ENCODE measurements at regions not wholly inside any gene's neighbourhood (a gene's known extent, or its start where the extent isn't known, plus 50 kb on each side); places are given as distances from the start of the nearest gene placed in this dataset.
"Not testable (repeated sequence)": the region's sequence is repeated elsewhere in the genome, so short reads cannot be mapped to it uniquely, and the experiment has no call there.

DNA sequence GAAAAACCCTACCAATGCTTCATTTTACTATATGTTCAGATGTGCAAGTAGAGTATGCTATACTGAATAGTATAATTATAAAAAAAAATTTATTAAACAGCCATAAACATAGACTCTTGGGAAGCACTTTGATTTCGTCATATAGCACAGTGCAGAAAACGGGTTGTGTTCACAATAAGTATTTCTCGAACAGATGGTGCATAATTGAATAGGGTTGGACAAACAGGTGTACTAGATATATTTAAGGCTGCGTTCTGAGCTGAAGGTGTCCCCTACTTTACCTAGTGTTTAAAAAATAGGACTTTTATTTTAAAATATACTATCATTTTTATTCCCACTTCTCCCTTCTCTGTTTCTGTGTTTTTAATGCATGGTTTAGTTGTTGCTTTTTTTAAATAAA lies 841.5 kb downstream of the ANKRD7 start:
- DNase-seq (ENCODE audit: low read depth), result no peak

- no peak for DNase-seq (ENCODE audit: low read depth)
These were observed 861.5 kb downstream of the ANKRD7 start for GRCh38 chr7:119086026-119086425.

DNA sequence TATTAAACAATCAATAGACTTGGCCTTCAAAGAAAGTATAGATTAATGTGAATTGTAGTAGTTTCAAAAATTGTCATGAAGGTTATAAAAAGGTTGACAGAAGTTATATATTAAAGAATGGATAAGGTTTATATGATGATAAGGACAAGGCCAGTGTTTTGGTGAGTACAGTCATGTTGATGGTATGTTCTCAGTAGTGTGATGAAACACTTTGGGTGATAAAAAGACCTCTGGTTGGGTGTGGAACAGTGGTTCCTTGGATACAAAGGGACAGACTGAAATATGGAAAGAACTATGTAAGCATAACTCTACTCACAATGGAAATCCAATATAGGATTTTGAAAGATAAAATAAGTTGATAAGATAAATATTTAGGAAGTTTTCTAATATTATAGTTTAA lies 866.3 kb downstream of the ANKRD7 start:
- DNase-seq (ENCODE audit: low read depth), result no peak

DNA sequence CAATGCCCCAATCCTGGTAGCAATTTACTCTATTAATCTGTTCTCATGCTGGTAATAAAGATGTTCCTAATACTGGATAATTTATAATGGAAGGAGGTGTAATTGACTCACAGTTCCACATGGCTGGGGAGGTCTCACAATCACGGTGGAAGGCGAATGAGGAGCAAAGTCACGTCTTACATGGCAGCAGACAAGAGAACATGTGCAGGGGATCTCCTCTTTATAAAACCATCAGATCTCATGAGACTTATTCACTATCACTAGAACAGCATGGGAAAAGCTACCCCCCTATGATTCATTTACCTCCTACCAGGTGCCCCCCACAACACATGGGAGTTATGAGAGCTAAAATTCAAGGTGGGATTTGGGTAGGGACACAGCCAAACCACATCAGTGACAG lies 872.2 kb downstream of the ANKRD7 start:
- DNase-seq (ENCODE audit: low read depth), result no peak

DNA sequence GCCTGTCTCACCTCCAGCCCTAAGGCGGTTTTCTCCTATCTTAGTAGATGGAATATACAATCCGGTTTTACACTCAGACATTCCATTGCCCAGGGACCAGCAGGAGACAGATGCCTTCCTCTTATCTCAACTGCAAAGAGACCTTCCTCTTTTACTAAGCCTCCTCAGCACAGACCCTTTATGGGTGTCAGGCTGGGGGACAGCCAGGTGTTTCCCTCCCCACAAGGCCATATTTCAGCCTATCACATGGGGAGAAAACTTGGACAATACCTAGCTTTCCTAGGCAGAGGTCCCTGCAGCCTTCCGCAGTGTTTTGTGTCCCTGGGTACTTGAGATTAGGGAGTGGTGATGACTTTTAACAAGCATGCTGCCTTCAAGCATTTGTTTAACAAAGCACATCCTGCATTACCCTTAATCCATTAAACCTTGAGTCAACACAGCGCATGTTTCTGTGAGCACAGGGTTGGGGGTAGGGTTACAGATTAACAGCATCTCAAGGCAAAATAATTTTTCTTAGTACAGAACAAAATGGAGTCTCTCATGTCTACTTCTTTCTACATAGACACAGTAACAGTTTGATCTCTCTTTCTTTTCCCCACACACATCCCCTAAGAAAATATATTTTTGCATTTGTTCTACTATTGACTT lies 876.2 kb downstream of the ANKRD7 start:
- DNase-seq (ENCODE audit: low read depth), result not testable (repeated sequence)

- DNase-seq (ENCODE audit: low read depth), result no peak
These were observed 877.8 kb downstream of the ANKRD7 start for GRCh38 chr7:119102291-119102690.

DNA sequence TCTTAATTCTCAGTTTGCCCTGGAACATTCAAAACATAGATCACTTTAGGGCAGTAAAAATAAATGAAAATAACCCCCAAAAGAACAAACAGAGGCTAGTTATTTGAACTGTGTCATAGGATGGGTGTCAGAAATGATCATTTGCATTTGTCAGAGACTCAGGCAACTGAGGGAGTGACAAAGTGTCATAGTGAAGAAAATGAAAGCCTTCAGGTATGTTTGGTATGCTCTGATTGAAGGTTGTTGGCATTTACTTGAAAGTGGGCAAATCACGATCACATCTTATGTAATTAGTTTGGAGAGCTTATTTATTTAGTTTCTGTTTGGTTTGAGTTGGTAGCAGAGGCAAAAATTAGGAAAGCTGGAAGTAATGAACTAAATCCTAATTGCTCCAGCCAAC lies 880.9 kb downstream of the ANKRD7 start:
- DNase-seq (ENCODE audit: low read depth), result no peak

- DNase-seq (ENCODE audit: low read depth), result no peak
These were observed 898.8 kb downstream of the ANKRD7 start for GRCh38 chr7:119123326-119123725.

DNA sequence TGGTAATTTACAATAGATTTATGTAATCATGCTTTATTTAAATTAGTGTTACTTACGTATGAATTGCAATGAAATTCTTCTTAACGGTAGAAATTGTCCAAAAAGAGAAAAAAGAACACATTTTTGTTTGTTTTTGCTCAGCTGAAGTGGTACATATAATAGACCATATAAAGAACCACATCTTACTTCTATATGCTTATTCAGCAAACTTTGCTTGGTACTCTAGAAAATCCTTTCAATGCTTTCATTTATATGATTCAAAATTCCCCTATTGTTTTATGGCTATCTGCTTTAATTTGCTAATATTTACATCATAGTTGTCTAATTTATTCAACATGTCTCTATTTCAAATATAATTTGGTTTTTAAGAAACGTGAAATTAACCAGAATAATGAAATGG lies 903.2 kb downstream of the ANKRD7 start:
- DNase-seq (ENCODE audit: low read depth), result no peak

DNA sequence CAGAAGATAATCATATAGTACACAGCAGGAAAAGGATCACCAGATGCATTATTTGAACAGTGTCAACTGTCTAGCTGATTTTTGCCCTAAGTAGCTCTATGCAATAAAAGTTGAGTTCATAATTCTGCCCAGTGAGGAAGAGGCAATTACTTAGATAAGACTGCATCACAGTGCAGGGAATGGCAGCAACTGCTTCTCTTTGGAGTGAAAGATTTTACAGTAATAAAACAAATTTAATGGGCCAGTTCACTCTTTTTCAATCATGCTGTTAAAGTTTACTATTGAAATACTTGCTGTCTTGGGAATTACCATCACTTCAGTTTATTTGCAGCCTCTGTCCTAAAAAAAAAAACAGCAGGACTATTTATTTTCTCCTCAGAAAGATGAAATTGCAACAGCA lies 907.9 kb downstream of the ANKRD7 start:
- no peak for DNase-seq (ENCODE audit: low read depth)

DNA sequence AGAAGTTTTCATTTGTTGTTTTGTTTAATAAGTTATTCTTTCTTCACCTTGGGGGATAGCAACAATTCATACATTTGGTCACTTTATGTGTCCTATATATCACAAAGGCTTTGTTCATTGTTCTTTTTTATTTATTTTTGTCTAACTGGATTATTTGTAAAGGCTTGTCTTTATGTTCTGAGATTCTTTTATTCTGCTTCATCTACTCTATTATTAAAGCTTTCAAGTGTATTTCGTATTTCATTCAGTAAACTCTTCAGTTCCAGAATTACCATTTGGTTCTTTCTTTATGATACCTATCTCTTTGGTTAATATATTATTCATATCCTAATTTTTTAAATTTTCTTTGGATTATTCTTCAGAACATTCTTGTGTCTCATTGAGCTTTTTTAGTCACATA lies 942.9 kb downstream of the ANKRD7 start:
- no peak for DNase-seq (ENCODE audit: low read depth)

GRCh38 chr7:119172043-119172442 lies 947.5 kb downstream of the ANKRD7 start:
- no peak for DNase-seq (ENCODE audit: low read depth)

GRCh38 chr7:119175911-119176627 lies 951.6 kb downstream of the ANKRD7 start:
- DNase-seq (ENCODE audit: low read depth), result peak; percentile 43

DNA sequence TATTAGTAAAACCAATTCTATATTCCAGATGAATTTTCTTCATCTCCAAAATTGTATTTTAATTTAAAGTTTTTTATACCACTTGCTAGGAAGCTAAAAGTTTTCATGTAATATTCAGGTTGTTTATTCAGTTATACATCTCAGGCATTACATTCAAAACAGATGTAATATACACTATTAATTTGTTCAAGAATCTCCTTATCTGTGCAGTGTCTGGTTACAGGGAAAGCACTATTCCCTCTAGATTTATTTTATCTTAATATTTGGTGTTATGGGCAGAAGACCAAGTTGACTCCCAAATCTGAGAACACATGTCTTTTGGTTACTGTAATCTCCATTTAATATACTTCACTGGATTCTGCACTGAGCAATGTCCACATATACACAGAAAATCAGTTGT lies 953.4 kb downstream of the ANKRD7 start:
- no peak for DNase-seq (ENCODE audit: low read depth)

DNA sequence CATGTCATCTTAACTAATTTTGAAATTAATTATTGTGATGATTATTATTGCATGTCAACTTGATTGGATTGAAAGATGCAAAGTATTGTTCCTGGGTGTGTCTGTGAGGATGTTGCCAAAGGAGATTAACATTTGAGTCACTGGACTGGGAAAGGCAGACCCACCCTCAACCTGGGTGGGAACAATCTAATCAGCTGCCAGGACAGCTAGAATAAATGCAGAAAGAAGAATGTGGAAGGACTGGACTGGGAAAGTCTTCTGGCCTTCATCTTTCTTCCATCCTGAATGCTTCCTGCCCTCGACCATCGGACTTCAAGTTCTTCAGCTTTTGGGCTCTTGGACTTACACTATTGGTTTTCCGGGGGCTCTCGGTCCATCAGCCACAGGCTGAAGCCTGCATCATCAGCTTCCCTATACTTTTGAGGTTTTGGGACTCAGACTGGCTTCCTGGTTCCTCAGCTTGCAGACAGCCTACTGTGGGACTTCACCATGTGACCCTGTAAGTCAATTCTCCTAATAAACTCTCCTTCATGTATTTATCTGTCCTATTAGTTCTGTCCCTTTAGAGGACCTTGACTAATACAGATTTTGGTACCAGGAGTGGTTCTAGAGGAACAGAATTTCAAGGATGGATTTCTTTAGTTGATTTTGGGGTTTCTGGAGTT lies 959.8 kb downstream of the ANKRD7 start:
- no peak for DNase-seq (ENCODE audit: low read depth)

GRCh38 chr7:119196183-119196582 lies 971.7 kb downstream of the ANKRD7 start:
- DNase-seq (ENCODE audit: low read depth), result no peak

- no peak for DNase-seq (ENCODE audit: low read depth)
These were observed 972.8 kb downstream of the ANKRD7 start for GRCh38 chr7:119197172-119197876.

GRCh38 chr7:119197877-119198527 lies 973.5 kb downstream of the ANKRD7 start:
- peak; percentile 7 for DNase-seq (ENCODE audit: low read depth)

DNA sequence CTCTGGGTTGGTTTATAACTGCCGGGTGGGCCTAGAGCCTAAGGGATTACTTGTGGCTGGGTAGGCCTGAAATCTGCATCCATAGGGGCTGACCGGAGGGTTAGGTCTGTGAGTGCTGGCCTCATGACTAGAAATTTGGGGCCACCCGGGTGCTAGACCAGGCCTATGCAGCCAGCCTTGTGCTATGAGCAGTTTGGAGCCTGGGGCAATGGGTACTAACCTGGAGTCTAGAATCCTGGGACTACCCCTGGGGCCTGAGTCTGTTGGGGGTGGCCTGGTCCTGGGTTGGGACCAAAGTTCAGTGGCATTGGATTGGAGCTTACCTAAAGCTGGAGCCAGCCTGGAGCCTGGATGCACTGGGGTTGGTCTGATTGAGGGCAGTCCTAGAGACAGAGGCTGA lies 995.2 kb downstream of the ANKRD7 start:
- DNase-seq (ENCODE audit: low read depth), result no peak

- no peak for DNase-seq (ENCODE audit: low read depth)
These were observed 999.4 kb downstream of the ANKRD7 start for GRCh38 chr7:119223930-119224329.

DNA sequence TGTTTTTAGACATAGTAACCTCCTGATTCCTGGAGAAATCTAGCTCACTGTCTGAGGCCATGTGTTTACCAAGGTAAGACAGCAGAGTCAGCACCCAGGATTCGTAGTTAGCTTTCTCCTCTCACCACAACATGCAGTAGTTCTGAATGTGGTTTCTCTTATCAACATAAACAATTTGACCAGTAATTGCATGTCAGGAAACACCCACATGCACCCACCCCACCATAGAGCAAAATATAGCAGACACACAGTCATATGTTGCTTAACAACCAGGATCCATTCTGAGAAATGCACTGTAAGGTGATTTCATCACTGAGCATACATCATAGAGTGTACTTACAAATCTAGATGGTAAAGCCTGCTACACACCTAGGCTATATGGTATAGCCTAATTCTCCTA lies 1004.0 kb downstream of the ANKRD7 start:
- DNase-seq (ENCODE audit: low read depth), result no peak

GRCh38 chr7:119232091-119232490 lies 1007.6 kb downstream of the ANKRD7 start:
- DNase-seq (ENCODE audit: low read depth), result no peak
